ENCODE measurements at regions not wholly inside any gene's neighbourhood (a gene's known extent, or its start where the extent isn't known, plus 50 kb on each side); places are given as distances from the start of the nearest gene placed in this dataset.
"Not testable (repeated sequence)": the region's sequence is repeated elsewhere in the genome, so short reads cannot be mapped to it uniquely, and the experiment has no call there.

DNA sequence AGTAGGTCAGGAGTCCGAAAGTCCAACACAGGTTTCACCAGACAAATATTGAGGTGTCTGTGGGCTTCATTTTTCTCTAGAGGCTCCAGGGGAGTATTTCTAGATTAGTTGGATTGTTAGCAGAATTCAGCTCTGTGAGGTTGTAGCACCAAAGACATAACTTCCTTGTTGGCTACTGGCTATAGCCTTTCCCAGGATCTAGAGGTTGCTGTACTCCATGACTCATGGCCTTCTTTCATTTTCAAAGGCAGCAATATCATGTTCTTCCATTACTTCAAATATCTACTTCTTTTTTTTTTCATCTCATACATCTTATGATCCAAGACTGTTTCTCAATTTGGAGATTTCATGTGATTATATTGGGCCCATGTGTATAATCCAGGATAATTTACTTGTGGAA lies 404.0 kb upstream of the FAM174A start:
- Histone ChIP-seq H3K27me3 (no peaks in the 10 kb centered on the region), H3K36me3 (no peaks in the 10 kb centered on the region), H3K4me3 (no peak overlapping the region), H3K27ac (no peak overlapping the region), H3K4me1 (no peaks in the 10 kb centered on the region), H3K9me3 (no peaks in the 10 kb centered on the region)
- no peak for DNase-seq (ENCODE audit: low spot score in 2 of 2)
- intact Hi-C loops (cut with DNase I; ENCODE audit: low total_unique reads), result no loop called here
- TF ChIP-seq, protein P1, sequence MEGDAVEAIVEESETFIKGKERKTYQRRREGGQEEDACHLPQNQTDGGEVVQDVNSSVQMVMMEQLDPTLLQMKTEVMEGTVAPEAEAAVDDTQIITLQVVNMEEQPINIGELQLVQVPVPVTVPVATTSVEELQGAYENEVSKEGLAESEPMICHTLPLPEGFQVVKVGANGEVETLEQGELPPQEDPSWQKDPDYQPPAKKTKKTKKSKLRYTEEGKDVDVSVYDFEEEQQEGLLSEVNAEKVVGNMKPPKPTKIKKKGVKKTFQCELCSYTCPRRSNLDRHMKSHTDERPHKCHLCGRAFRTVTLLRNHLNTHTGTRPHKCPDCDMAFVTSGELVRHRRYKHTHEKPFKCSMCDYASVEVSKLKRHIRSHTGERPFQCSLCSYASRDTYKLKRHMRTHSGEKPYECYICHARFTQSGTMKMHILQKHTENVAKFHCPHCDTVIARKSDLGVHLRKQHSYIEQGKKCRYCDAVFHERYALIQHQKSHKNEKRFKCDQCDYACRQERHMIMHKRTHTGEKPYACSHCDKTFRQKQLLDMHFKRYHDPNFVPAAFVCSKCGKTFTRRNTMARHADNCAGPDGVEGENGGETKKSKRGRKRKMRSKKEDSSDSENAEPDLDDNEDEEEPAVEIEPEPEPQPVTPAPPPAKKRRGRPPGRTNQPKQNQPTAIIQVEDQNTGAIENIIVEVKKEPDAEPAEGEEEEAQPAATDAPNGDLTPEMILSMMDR (IDR thresholded peaks at IDR 0.05), result no peak
- TF ChIP-seq POLR2AphosphoS5 (IDR thresholded peaks at IDR 0.05) (no peak), POLR2A (IDR thresholded peaks at IDR 0.05) (no peak)

DNA sequence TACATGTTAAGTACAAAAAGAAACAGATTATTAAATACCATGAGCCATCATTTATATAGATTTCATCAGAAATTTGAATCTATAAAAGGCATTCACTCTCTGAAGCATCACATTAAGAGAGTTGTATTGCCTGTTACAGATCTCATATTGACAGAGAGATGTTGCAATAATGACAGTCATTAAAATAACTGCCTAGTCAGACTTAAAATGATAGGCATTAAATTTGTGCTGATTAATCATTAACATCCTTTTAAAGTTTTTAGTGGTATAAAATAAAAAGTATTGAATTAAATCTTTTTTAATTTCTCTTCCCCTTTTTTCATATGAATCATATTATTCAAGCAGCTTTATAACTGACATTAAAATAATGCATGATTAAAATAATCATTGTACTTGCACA lies 404.9 kb upstream of the FAM174A start:
- intact Hi-C loops (cut with DNase I; ENCODE audit: low total_unique reads), result no loop called here
- no peaks in the 10 kb centered on the region for H3K27me3 ChIP-seq
- H3K4me1 ChIP-seq, result no peaks in the 10 kb centered on the region
- H3K36me3 ChIP-seq, result no peaks in the 10 kb centered on the region
- no peak overlapping the region for H3K27ac ChIP-seq
- no peaks in the 10 kb centered on the region for H3K9me3 ChIP-seq
- H3K4me3 ChIP-seq, result no peak overlapping the region
- DNase-seq (ENCODE audit: low spot score in 2 of 2), result no peak
- TF ChIP-seq, protein P1 (IDR thresholded peaks at IDR 0.05), result no peak
- TF ChIP-seq POLR2AphosphoS5 (IDR thresholded peaks at IDR 0.05), result no peak
- TF ChIP-seq POLR2A (IDR thresholded peaks at IDR 0.05), result no peak

DNA sequence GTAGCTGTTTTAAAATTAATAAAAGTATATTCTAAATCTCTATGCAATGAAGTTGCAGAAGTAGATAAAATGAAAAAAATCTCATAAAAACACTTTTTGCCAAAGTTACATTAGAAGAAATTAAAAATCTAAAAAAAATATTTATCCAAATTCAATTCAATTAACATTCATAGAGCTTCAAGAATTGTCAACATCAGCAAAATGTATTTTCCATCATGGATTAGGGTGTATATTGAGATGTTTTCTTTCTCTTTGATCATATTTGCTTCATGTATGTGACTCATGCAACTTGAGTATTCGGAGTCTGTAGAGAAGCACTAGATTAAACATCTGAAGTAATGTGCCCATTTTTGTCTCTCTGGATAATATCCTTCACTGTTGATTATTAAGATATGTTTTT lies 415.3 kb upstream of the FAM174A start:
- Histone ChIP-seq H3K27ac (no peak overlapping the region), H3K9me3 (no peaks in the 10 kb centered on the region), H3K36me3 (no peaks in the 10 kb centered on the region), H3K4me3 (no peak overlapping the region), H3K4me1 (no peaks in the 10 kb centered on the region), H3K27me3 (no peaks in the 10 kb centered on the region)
- intact Hi-C loops (cut with DNase I; ENCODE audit: low total_unique reads), result no loop called here
- TF ChIP-seq, protein P1 (IDR thresholded peaks at IDR 0.05), result no peak
- TF ChIP-seq POLR2A (IDR thresholded peaks at IDR 0.05) (no peak), POLR2AphosphoS5 (IDR thresholded peaks at IDR 0.05) (no peak)
- no peak for DNase-seq (ENCODE audit: low spot score in 2 of 2)

DNA sequence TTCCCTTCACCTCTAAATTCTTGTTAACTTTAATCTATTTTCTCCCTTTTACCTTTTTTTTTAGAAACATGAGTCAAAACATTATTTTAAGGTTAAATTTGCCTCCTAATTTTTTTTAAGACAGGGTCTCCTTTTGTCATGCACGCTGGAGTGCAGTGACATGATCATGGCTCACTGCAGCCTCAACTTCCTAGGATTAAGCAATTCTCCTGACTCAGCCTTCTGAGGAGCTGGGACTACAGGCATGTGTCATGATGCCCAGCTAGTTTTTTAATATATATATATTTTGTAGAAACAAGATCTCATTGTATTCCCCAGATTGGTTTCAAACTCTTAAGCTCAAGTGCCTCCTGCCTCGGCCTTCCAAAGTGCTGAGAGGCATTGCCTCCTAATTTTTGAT lies 424.7 kb upstream of the FAM174A start:
- no peak for DNase-seq (ENCODE audit: low spot score in 2 of 2)
- intact Hi-C loops (cut with DNase I; ENCODE audit: low total_unique reads), result no loop called here
- Histone ChIP-seq H3K27ac (no peak overlapping the region), H3K9me3 (peaks cover 9 to 11% of the 10 kb centered on the region in 2 donors), H3K4me3 (no peak overlapping the region), H3K4me1 (no peaks in the 10 kb centered on the region), H3K36me3 (no peaks in the 10 kb centered on the region), H3K27me3 (no peaks in the 10 kb centered on the region)
- TF ChIP-seq POLR2A (IDR thresholded peaks at IDR 0.05) (no peak), POLR2AphosphoS5 (IDR thresholded peaks at IDR 0.05) (no peak)
- TF ChIP-seq, protein P1 (IDR thresholded peaks at IDR 0.05), result no peak

DNA sequence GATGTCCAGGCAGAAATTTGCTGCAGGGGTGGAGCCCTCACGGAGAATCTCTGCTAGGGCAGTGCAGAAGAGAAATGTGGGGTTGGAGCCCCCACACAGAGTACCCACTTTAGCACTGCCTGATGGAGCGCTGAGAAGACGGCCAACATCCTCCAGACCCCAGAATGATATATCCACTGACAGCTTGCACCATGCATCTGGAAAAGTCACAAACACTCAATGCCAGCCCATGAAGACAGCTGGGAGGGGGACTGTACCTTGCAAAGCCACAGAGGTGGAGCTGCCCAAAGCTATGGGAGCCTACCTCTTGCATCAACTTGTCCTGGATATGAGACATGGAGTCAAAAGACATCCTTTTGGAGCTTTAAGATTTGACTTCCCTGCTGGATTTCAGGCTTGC lies 426.3 kb upstream of the FAM174A start:
- no peak for DNase-seq (ENCODE audit: low spot score in 2 of 2)
- intact Hi-C loops (cut with DNase I; ENCODE audit: low total_unique reads), result no loop called here
- TF ChIP-seq POLR2AphosphoS5 (IDR thresholded peaks at IDR 0.05), result no peak
- TF ChIP-seq, protein P1 (IDR thresholded peaks at IDR 0.05), result no peak
- no peak for TF ChIP-seq POLR2A (IDR thresholded peaks at IDR 0.05)

DNA sequence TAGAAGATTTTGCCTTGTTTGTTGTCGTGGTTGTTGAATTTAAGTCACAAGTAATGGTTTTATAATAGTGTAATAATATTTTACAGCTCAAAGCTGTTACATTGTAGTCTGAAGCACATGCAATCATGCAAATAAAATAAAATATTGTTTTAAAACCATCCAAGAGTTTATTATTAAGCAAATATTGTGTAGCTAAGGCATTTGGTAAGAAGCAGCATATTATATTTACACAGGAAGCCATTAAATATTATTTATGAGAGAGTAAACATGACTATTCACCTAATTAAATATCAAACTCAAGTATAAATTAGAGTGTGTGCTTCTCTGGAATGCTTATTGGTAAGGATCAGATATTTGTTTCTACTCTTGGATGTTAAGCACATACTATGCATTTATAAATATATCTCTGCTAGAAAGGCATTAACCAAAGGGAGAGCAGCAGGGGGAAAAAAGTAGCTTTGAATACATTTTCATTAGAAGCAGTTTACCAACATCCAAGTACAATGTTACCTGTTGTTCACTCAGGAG lies 431.5 kb upstream of the FAM174A start:
- H3K27me3 ChIP-seq; H3K4me1 ChIP-seq; H3K36me3 ChIP-seq; intact Hi-C loops (cut with DNase I; ENCODE audit: low total_unique reads); H3K4me3 ChIP-seq; H3K27ac ChIP-seq; H3K9me3 ChIP-seq; DNase-seq (ENCODE audit: low spot score in 2 of 2): not testable (repeated sequence)

More for the DNA sequence above, 426.3 kb upstream of the FAM174A start:
- H3K27ac ChIP-seq, result no peak overlapping the region
- peaks cover 9 to 11% of the 10 kb centered on the region in 2 donors for H3K9me3 ChIP-seq
- H3K27me3 ChIP-seq, result no peaks in the 10 kb centered on the region
- H3K4me3 ChIP-seq, result no peak overlapping the region
- H3K4me1 ChIP-seq, result no peaks in the 10 kb centered on the region
- no peaks in the 10 kb centered on the region for H3K36me3 ChIP-seq

DNA sequence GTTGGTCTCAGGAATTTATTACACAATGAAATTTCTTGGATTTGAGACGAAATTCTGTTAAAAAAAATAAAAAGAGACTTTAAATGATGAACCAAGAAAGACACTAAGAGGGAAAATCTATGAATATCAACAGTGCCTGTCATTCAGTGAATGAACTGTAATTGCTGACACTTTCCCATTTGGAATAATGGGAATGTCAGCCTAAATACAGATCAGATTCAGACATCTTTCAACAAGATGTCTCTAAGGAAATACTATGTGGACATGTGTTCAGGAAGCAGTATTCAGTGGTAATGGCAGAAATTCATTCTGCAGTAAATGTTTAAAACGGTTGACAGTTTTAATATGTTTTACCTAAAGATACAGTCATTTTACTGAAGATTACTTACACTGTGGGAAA lies 433.7 kb upstream of the FAM174A start:
- intact Hi-C loops (cut with DNase I; ENCODE audit: low total_unique reads); H3K4me3 ChIP-seq; DNase-seq (ENCODE audit: low spot score in 2 of 2); H3K36me3 ChIP-seq; H3K27ac ChIP-seq; H3K9me3 ChIP-seq; H3K27me3 ChIP-seq; H3K4me1 ChIP-seq: not testable (repeated sequence)

DNA sequence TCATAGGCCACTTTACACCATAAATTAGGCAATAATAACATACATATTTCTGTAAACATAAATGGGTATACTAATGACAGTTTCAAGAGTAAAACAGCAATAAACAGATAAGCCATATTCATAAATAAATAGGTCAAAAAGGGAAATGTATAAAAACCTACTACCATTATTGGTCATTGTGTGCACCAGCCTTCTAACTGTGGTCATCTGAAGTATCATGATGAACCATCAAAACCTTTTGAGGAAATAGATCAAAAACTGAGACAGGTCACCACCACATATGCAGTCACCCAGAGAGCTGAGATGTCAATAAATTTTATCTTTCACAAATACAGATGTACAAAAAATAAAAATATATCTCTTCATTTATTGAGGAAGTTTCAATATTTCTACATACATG lies 438.8 kb upstream of the FAM174A start:
- H3K27ac ChIP-seq; intact Hi-C loops (cut with DNase I; ENCODE audit: low total_unique reads); H3K36me3 ChIP-seq; DNase-seq (ENCODE audit: low spot score in 2 of 2); H3K27me3 ChIP-seq; H3K4me1 ChIP-seq; H3K4me3 ChIP-seq; H3K9me3 ChIP-seq: not testable (repeated sequence)
